Cerebellar nuclear complex (tissue), 1 donor: ENCODE measurements at regions not wholly inside any gene's neighbourhood (a gene's known extent, or its start where the extent isn't known, plus 50 kb on each side); places are given as distances from the start of the nearest gene placed in this dataset.

ENCODE experiments used
- DNase-seq, 2 experiments: peaks; one replicate each; lab custom pipeline; 2025; lab: John Stamatoyannopoulos, UW

- DNase-seq = no peak
These were observed 54.6 kb downstream of the ARL4A start for GRCh38 chr7:12741951-12742575.

DNA sequence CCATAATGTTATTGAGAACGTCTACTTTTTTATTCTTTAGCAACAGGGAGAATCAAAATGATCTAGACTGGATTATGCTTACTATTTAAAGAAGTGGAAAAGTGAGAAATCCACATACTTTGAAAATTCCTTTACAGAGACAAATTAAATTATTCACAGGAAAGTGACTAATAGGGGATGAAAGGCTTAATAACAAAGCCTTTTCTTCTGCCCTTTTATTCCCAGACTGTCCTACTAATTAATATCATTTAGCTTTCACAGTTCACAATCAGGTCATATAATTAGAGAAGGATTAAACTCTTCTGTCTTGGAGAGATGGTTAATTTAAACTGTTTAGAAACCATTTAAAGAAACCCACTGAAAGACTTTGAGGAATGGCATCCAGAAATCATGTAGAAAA lies 58.8 kb downstream of the ARL4A start:
- DNase-seq = no peak

GRCh38 chr7:12747687-12748306 lies 60.4 kb downstream of the ARL4A start:
- DNase-seq = no peak

- DNase-seq = no peak
These were observed 61.6 kb downstream of the ARL4A start for GRCh38 chr7:12749069-12749468.

DNA sequence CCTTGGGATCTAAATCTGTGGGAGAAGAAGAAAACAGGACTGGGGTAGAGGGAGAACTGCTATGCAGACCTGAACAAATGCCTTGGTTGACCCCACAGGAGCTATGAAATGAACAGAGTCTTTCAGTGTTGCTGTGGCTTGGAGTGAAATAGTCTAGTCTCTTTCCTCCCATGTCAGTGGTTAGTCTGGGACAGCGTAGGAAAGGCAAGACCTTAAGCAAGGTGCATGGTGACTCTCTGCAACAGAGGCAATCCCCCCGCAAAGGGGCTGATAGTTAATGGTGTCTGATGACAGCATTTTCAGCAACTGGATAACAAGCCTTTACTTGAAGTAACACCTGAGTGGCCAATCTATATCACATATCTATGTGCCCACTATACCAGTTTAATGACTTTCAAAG lies 62.3 kb downstream of the ARL4A start:
- DNase-seq = no peak

DNA sequence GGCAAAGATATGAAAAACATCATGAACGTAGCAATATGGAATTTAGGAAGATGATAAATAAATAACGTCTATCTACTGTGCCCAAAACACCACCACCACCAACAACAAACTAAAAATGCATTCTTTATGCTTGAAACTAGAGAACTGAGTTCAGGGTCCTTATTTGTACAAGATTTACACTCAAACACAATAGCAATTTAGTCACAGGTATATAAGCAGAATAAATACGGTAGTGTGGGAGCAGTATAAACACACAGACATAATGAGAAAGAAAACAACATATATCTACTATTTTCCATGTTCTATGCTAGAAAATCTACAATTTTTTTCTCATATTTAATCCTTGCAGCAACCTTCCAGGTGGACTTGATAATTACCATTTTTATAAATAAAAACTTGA lies 64.3 kb downstream of the ARL4A start:
- no peak for DNase-seq

DNA sequence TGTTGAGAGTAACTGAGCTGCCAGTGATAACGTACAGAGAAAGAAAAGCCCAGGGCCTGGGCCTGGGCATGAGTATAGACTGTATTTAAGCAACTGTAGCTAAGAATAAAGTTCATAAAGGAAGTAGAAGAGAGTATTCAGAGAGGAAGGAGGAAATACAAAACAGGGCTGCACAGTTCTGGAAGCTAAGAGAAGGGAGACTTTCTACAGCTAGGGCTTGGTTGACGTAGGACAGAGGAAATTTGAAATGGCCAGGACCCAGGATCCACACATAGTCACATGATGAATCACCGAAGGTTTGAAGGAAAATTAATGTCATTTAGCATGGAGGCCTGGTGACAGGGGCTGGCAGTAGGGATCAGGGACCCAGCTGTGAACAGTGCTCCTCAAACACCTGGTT lies 66.7 kb downstream of the ARL4A start:
- no peak for DNase-seq

DNA sequence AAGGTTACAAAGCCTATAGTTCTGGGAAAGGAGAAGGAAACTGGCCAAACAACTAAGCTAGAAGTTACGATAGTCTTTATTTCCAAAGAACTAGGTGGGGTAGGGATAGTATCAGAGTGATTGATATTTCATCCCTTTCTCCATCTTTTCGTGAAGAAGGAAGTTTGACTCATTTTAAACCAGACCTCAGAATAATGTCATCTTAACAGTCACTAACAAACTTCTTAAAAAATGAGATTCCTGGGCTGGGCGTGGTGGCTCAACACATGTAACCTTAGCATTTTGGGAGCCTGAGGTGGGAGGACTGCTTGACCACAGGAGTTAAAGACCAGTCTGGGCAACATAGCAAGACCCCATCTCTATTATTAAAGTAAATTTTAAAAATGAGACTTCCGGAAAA lies 69.4 kb downstream of the ARL4A start:
- DNase-seq = no peak

DNA sequence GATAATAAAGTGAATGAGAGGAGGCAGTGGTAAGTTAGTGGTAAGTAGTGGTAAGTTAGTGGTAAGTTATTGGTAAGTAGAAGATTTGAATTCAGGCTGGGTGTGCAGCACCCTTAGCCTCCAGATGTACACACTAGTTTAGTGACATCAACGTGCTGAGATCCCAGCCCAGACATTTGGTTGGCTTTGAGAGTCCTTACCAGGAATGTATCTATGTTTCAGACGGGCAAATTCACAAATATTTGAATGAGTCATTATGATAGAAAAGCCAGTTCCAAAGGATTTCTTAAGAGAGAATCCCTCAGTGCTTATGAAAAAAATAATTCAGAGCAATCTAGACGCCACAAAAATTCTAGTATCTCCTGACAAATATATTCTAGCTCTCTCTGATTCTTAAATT lies 70.0 kb downstream of the ARL4A start:
- no peak for DNase-seq

GRCh38 chr7:12759151-12759550 lies 71.7 kb downstream of the ARL4A start:
- DNase-seq = no peak

- DNase-seq = no peak
These were observed 73.7 kb downstream of the ARL4A start for GRCh38 chr7:12761111-12761510.

- no peak for DNase-seq
These were observed 74.3 kb downstream of the ARL4A start for GRCh38 chr7:12761691-12762090.

DNA sequence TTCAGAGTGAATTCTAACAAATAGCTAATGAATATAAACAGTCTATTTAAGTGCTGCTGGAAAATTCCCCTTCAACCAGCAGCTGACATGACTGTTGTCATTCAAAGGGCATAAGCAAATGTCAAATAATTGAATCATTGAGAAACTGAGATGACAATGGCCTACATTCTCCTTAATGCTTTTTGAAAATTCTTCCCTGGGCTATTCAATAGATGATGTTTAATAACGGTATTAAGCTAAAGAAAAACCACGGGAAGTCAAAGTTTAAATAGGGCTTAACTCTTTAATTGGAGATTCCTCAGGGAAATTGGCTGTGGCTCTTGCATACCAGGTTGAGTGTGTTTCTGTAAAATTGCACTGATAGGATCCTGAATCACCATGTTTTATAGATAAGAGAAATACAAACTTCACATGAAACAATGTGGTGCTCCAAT lies 77.0 kb downstream of the ARL4A start:
- no peak for DNase-seq

DNA sequence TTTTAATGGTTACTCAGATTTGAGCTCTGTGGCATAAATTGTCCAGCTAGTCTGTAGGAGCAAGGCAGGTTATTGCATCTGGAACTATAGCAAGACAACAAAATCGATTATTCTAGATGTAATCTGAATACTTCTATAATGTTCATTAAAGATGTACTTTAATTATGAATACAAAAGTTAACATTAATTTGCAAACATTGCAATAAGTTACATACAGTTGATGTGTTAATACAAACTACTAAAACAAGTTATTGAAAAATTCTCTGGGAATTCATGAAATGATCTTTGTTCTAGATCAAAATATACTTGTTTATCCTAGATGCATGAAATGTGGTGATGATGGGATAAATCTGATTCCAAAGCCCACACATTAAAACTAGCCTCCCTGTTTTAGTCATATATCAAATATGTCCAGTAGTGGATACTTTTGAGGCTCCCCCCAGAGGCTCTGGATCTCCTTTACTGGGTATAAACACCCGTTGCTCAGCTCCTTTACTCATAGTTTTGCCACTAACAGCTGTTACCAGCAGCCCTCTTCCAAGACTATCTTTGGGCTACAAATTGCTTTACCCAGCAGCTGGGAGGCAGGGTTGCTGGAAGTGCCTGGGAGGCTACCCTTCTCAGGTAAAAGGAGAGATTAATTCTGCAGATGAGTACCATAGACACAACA lies 78.1 kb downstream of the ARL4A start:
- no peak for DNase-seq

- DNase-seq = no peak
These were observed 79.0 kb downstream of the ARL4A start for GRCh38 chr7:12766416-12766815.

- no peak for DNase-seq
These were observed 81.5 kb downstream of the ARL4A start for GRCh38 chr7:12768948-12769347.

DNA sequence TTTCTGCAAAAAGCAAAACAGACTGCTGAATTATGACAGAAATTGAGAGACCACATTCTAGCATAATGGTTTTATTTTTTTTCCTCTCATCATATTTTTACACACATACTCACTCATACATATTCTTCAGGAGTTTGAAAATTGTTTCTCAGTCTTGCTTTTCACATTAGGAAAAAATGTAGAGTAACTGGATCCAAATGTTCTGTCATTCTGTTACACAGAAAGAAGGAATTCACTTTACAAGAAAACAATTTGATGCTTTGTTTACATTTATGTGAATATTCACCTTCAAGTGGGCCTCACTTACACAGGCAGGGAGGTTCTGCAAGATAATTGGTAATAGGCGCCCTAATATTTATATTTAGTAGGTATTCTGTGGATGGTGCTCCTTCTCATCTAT lies 82.0 kb downstream of the ARL4A start:
- DNase-seq = no peak

GRCh38 chr7:12770227-12770975 lies 83.0 kb downstream of the ARL4A start:
- DNase-seq = no peak

- DNase-seq = no peak
These were observed 84.0 kb downstream of the ARL4A start for GRCh38 chr7:12771378-12771877.

- no peak for DNase-seq
These were observed 85.3 kb downstream of the ARL4A start for GRCh38 chr7:12772768-12773167.

DNA sequence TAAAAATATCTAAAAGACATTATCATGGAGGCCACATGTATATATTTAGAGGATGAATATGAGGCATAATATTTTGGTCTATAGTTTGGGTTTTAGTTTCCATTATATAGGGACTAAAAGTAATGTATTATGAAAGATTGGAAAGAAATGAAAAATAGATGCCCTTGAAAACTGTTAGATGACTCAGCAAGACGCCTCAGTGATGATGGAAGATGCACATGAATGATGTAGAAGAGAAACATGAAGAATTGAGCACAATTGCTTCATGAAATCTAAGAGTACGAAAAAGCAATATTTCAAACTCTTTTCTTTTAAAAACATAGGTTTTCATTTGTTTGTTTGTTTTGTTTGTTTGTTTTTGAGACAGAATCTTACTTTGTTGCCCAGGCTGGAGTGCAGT lies 89.8 kb downstream of the ARL4A start:
- no peak for DNase-seq

- DNase-seq = no peak
These were observed 92.5 kb downstream of the ARL4A start for GRCh38 chr7:12779947-12780346.
